ENCODE measurements at regions not wholly inside any gene's neighbourhood (a gene's known extent, or its start where the extent isn't known, plus 50 kb on each side); places are given as distances from the start of the nearest gene placed in this dataset.

GRCh38 chr1:3954170-3955169 is 54.4 kb upstream of the C1orf174 start:
- no peak for DNase-seq (ENCODE audit: low spot score)

DNA sequence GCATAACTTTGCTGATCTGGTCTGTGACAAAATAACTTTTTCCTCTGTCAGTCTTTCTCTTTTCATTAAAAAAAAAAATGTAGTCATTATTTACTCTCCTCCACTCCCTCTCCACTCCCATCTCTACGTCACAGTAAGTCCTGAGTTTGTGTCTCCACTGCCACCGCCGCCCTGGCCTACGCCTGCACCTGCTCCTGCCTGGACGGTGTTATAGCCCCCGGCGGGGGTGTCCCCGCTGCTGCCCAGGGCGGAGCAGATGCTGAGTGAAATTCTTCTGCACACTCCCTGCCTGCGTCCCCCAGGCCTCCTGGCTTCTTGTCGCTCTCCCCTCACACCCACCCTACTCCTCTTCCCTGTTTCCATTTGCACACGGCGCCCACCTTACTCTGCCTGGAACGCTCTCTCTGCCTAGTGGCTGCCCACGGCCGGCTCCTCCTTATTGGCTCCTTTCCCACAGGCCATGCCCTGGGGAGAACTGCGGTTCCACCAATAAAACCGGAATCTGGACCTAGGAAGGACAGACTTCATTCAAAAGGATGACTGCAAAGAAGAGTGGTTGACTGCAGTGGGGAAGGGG is 55.2 kb upstream of the C1orf174 start:
- no peak for DNase-seq (ENCODE audit: low spot score)

DNA sequence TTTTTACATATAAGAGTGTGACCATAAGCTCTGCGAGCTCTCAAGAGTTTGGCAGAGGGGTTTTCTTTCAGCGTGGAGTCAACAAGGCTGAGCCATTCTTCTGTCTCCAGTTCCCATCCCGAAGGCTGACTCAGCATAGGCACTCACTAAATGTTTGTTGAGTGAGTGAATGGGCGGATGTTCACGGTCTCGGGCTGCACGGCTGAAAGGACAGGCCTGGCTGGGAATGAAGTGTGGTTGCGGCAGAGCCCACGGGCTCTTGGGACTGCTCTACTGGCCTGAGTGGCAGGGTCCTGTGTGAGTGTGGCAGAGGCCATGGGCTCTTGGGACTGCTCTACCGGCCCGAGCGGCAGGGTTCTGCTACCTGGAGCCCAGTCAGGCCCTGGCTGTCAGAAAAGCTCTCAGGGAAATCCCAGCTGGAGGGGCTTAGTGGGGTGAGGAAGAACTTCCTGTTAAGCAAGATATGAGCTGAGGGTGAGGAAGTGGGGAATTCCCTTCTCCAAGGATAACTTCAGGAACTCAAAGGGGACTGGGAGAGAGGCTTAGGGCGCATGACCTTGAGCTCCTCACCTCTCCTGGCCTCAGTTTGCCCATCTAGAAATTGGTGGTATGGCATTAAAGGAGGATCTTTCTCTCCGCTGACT is 56.6 kb upstream of the C1orf174 start:
- DNase-seq (ENCODE audit: low spot score) = no peak

DNA sequence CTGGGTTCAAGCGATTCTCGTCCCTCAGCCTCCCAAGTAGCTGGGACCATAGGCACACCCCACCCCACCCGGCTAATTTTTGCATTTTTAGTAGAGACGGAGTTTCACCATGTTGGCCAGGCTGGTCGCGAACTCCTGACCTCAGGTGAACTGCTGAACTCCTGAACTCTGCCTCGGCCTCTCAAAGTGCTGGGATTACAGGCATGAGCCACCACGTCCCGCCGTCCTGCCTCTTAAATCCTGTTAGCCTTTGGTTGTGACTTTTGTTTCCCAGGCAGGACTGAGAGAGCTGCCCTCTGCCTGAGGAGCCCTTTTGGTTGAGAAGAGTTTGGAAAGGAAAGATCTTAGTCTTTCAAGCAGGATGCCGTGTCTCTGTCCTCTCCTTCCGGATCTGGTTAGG is 59.3 kb upstream of the C1orf174 start:
- no peak for DNase-seq (ENCODE audit: low spot score)

- DNase-seq (ENCODE audit: low spot score) = no peak
These were observed 63.5 kb upstream of the C1orf174 start for GRCh38 chr1:3963554-3963953.

DNA sequence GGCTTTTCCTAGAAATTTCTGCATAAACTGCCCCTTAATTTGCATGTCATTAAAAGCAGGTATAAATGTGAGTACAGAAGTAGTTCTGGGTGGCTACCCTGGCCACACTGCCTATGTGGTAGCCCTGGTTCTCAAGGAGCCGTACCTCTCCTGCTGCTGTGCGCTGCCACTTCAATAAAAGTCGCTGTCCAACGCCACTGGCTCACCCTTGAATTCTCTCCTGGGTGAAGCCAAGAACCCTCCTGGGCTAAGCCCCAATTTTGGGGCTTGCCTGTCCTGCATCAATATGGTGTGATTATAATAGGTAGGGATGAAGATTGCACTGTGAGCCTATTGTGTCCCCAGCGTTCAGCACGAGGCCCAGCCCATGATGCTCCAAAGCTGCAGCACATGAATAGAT is 65.6 kb upstream of the C1orf174 start:
- no peak for DNase-seq (ENCODE audit: low spot score)

DNA sequence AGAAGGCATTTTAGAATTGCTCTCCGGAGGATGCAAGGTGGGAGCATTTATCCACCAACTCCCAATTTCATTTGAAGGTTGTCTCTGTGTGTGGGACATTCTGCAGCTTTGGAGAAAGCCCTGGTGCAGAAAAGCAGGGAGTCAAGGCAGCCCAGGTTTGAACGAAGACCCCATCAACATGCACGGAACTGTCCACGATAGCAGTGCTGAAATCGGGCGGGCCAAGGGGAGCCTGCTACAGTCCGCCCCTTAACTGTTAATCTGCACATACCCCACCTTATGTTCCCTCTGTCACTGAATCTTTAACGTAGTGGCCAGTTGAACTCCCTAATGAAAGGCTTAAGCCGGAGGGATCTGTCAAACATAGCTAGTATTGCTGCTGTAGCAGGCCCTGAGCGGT is 68.8 kb upstream of the C1orf174 start:
- DNase-seq (ENCODE audit: low spot score) = no peak

- DNase-seq (ENCODE audit: low spot score) = no peak
These were observed 71.9 kb upstream of the C1orf174 start for GRCh38 chr1:3971981-3972380.

GRCh38 chr1:3975903-3976630 is 76.0 kb upstream of the C1orf174 start:
- DNase-seq (ENCODE audit: low spot score) = no peak

GRCh38 chr1:3976821-3977220 is 76.7 kb upstream of the C1orf174 start:
- DNase-seq (ENCODE audit: low spot score) = no peak

DNA sequence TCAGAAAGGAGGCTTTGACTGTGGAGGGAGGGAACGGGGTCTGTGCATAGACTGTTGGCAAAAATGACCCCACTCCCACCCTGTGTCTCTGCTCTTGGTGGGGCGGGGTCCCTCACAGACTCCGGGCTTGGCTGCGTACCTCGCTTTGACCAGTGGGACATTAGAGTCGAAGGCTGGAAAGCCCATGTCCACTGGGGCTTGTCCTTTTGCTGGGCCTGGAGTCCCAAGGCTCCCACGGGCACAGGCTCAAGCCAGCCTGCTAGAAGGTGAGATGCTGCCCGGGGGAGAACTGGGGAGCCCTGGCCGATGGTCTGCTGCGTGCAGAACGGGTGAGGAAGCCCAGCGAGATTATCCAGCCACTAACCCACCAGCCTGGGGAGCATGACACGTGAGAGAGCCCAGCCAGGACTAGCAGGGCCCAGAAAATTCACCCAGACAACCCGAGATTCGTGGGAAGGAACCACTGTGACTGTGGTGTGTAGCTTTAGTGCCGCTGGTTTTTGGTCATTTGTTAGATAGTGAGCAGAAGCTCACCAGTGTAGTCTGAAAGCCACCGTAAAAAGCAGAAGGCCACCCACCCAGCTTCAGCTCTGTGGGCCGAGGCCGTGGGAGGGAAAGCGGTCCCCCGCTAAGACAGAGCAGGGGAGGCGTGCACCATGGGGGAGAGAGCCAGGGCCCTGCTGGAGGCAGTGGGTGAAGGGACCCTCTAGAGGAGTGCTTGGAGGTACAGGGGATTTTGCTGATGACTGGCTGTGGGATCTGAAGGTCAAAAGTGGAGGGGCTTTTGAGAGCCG is 78.3 kb upstream of the C1orf174 start:
- no peak for DNase-seq (ENCODE audit: low spot score)

DNA sequence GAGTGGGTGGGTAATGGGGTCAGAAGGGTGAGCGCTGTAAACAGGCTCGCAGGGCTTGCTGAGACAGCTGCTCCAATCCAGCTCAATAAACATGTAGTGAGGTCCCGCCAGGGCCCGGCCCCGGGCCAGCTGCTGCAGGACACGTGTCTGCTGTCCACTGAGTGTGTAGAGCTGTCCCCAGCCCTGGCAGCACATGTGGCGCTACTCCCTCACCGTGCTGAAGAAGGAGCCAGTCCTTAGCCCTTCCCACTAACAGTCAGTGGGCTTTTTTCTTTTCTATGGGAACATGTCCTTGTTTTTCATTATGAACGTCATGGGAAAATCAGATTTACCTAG is 78.9 kb upstream of the C1orf174 start:
- DNase-seq (ENCODE audit: low spot score) = no peak

- DNase-seq (ENCODE audit: low spot score) = no peak
These were observed 81.2 kb upstream of the C1orf174 start for GRCh38 chr1:3981261-3981660.

DNA sequence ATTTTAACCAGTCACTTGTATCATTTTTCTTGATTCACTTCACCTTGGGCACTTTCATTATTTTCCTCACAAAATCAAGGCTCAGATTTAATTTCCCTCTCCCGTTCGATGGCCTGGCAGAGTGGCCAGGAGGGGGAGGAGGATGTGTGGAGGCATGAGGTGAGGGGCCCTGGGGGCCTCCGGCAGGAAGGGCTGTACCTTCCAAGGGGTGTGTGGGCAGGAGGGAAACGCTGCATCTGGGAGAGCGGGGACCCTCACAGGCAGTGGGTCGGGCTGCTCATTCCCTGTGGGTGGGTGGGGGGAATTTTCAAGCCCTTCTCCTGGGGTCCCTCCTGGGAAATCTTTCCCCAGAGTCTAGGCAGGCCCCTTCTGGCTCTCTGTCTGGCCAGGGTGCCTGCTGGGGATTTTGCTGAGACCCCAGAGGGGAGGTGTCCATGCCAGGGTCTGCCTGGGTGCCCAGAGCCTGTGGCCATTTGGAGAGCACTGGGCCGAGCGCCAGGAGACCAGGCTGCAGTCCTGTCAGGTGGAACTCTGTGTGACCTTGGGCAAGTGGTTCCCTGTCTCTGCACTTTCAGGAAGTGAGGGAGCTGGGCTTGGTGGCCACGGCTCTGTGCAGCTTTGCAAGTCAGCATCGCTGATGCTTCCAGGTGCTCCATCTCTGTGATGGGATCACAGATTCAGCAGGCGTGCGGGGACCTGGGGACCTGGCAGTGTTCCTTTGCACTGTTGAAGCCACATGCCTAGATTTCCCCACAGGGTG is 81.9 kb upstream of the C1orf174 start:
- DNase-seq (ENCODE audit: low spot score) = no peak

DNA sequence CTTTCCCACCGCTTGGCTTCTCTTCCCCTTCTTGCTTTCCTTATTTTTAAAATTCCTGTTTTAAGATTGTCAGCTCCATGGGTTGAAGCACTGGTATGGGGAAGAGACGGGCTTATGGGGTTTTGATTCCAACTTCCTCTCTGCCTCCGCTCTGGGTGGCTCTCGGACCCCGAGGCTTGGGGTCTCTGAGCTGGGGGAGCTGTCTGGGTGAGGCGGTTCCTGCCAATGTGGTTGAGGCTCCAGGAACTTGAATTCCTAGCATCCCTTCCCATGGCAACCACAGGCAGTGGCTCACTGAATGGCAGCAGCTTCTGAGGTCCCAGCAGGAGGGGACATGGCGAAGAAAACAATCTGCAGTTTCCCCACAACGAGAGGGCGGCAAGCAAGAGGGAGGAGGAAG is 83.1 kb upstream of the C1orf174 start:
- no peak for DNase-seq (ENCODE audit: low spot score)

GRCh38 chr1:3984586-3984985 is 84.5 kb upstream of the C1orf174 start:
- no peak for DNase-seq (ENCODE audit: low spot score)

DNA sequence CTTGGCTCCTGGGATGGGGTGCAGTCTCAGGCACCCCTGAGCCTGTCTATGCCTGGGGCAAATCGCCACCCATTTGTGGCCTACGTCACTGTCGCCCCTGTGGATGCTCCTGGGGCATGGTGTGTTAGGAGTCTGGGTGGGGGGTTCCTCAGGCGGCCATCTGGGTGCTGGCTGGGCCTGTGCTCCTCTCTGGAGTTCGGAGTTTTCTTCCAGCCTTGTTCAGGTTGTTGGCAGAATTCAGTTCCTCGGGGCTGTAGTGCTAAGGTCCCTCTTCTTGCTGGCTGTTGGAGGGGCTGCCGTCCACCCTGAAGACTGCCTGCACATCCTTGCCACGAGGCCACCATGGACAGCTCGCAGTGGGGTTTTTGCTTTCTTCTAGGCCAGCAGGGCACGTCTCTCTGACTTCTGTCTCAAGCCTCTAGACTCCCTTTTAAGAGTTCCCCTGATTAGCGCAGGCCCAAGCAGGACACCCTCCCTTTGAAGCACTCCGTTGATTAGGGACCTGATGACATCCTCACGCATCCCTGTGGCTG is 86.7 kb upstream of the C1orf174 start:
- DNase-seq (ENCODE audit: low spot score) = no peak

DNA sequence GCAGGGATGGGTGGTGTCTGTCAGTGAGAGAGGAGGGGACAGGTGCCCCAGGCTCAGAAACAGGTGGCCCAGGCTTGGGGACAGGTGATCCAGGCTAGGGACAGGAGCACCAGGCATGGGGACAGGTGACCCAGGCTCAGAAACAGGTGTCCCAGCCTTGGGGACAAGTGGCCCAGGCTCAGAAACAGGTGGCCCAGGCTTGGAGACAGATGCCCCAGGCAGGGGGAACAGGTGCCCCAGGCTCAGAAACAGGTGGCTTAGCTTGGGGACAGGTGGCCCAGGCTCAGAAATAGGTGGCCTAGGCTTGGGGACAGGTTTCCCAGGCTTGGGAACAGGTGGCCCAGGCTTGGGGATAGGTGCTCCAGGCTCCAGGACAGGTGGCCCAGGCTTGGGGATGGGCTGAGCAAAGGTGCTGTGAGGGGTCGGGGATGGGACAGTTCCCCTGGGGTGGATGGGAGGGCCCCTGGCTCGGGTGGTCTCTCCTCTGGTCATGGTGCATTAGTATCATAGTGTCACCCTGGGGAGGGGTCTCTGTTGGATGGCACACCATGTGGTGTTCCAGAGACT is 87.7 kb upstream of the C1orf174 start:
- DNase-seq (ENCODE audit: low spot score) = no peak

DNA sequence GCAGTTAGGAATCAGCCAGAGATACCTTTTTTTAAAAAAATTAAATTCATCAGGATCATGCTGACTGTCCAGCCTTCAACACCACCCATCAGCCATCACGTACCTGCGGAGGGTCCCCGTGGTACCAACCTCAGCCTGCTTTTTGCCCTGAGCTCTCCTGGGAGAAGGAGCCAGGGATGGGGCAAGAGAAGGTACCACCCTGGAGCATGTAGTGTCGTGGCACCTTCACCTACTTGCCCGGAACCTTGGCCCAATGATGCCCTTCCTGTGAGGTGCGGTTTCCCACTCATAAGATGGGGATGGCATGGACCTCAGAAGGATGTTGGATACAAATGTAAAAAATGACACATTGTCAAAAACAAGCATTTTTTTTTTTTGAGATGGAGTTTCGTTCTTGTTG is 88.4 kb upstream of the C1orf174 start:
- DNase-seq (ENCODE audit: low spot score) = no peak

DNA sequence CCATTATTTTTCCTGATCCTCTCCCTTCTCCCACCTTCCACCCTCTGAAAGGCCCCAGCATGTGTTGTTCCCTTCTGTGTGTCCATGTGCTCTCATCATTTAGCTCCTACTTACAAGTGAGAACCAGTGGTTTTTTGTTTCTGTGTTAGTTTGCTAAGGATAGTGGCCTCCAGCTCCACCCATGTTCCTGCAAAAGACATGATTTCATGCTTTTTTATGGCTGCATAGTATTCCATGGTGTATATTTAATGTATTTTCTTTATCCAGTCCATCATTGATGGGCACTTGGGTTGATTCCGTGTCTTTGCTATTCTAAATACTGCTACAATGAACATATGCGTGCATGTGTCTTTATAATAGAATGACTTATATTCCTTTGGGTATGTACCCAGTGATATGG is 89.4 kb upstream of the C1orf174 start:
- DNase-seq (ENCODE audit: low spot score) = no peak

All from mucosa of gallbladder (tissue), 1 donor.